Lower leg skin (tissue), 4 donors: ENCODE measurements at regions not wholly inside any gene's neighbourhood (a gene's known extent, or its start where the extent isn't known, plus 50 kb on each side); places are given as distances from the start of the nearest gene placed in this dataset.
"Not testable (repeated sequence)": the region's sequence is repeated elsewhere in the genome, so short reads cannot be mapped to it uniquely, and the experiment has no call there.

Source experiments
- DNase-seq, 2 donors: peaks; one replicate each; pipeline ENCODE4 v3.0.0-alpha.2; 2019; ENCODE audit warnings: low spot score in 2 of 2
- H3K4me3 ChIP-seq: fragments of 200-600 bp; sonication (generic); 2 replicates; pipeline ENCODE4 v1.5.1; 2017; ENCODE audit warnings: mild to moderate bottlenecking, low read depth; ENCODE audit not compliant: poor library complexity, severe bottlenecking
- CTCF ChIP-seq, 3 donors: fragments of 450-650 bp; IDR thresholded peaks; one replicate each; pipeline ENCODE4 v1.5.1; 2016; ENCODE audit warnings: antibody characterized with exemption in 3 of 3, mild to moderate bottlenecking in 3 of 3, moderate library complexity in 2 of 3
- POLR2A ChIP-seq, 2 donors: fragments of 450-650 bp; IDR thresholded peaks; one replicate each; pipeline ENCODE4 v1.6.1; 2016 to 2017; ENCODE audit warnings: antibody characterized with exemption in 2 of 2, mild to moderate bottlenecking in 1 of 2, moderate library complexity in 1 of 2
- WGBS, 2 donors: methylation state at CpG; one replicate each; pipeline ENCODE4 v1.1.5; 2018; 5-methylcytosine and 5-hydroxymethylcytosine counted together
- intact Hi-C: fragments of 100-400 bp; cut with DNase I; formaldehyde crosslinking; loops from one replicate; pipeline ENCODE4 v1.15.0; 2023; ENCODE audit warnings: low total_unique reads

- H3K4me3 ChIP-seq = no peak overlapping the region
- WGBS, 2 donors = 49 to 51% methylated on average over 5 of the region's 5 CpGs
- TF ChIP-seq CTCF (IDR thresholded peaks at IDR 0.05) (no peak), POLR2A (IDR thresholded peaks at IDR 0.05) (no peak)
- intact Hi-C loops = no loop called here
- DNase-seq = no peak
Measured at GRCh38 chr6:56730663-56731529, 88.2 kb upstream of the DST start.

GRCh38 chr6:56729719-56730118, 87.0 kb upstream of the DST start:
- 74 to 77% methylated on average over 3 of the region's 3 CpGs for WGBS, 2 donors
- DNase-seq = no peak
- no peak for TF ChIP-seq CTCF (IDR thresholded peaks at IDR 0.05)
- TF ChIP-seq POLR2A (IDR thresholded peaks at IDR 0.05) = no peak
- H3K4me3 ChIP-seq = no peak overlapping the region
- intact Hi-C loops = loop anchor here (10.0 kb wide), 1 partner anchor 125 kb away; no protein-coding TSS in a partner anchor

GRCh38 chr6:56729166-56729565, 86.5 kb upstream of the DST start:
- WGBS, 2 donors = 96% methylated on average over 10 of the region's 10 CpGs
- H3K4me3 ChIP-seq, DNase-seq: not testable (repeated sequence)
- intact Hi-C loops = loop anchor here (10.0 kb wide), 1 partner anchor 126 kb away; no protein-coding TSS in a partner anchor

- WGBS, 2 donors = 73 to 74% methylated on average over 4 of the region's 4 CpGs
- no peak overlapping the region for H3K4me3 ChIP-seq
- DNase-seq = no peak
- TF ChIP-seq POLR2A (IDR thresholded peaks at IDR 0.05) = no peak
- no peak for TF ChIP-seq CTCF (IDR thresholded peaks at IDR 0.05)
- intact Hi-C loops = loop anchor here (10.0 kb wide), 1 partner anchor 128 kb away; no protein-coding TSS in a partner anchor
Measured at GRCh38 chr6:56727097-56727850, 84.6 kb upstream of the DST start.

GRCh38 chr6:56725254-56725653, 82.6 kb upstream of the DST start:
- 92 to 96% methylated on average over 2 of the region's 2 CpGs for WGBS, 2 donors
- no peak for TF ChIP-seq POLR2A (IDR thresholded peaks at IDR 0.05)
- DNase-seq = no peak
- H3K4me3 ChIP-seq = no peak overlapping the region
- intact Hi-C loops = loop anchor here (10.0 kb wide), 1 partner anchor 130 kb away; no protein-coding TSS in a partner anchor

- DNase-seq = no peak
- 75 to 86% methylated on average over 2 of the region's 2 CpGs for WGBS, 2 donors
- intact Hi-C loops = loop anchor here (10.0 kb wide), 1 partner anchor 130 kb away; no protein-coding TSS in a partner anchor
- TF ChIP-seq CTCF (IDR thresholded peaks at IDR 0.05) (no peak), POLR2A (IDR thresholded peaks at IDR 0.05) (no peak)
- no peak overlapping the region for H3K4me3 ChIP-seq
Measured at GRCh38 chr6:56724455-56724854, 81.8 kb upstream of the DST start.
